Stimulated activated CD4-positive, alpha-beta T cell treated with anti-CD3 and anti-CD28 coated beads, Interleukin-1b, Interleukin-23, amount 100 ng/mL, for 24 hours (primary cell): ENCODE measurements at regions not wholly inside any gene's neighbourhood (a gene's known extent, or its start where the extent isn't known, plus 50 kb on each side); places are given as distances from the start of the nearest gene placed in this dataset.

Experiments used
- DNase-seq, 4 experiments: peaks; one replicate each; pipeline ENCODE4 v3.0.0-alpha.2; 2020; ENCODE audit warnings: low read depth in 4 of 4, low spot score in 1 of 4

- DNase-seq = no peak
Observed at GRCh38 chr4:179880756-179881155, 2362.4 kb upstream of the TENM3 start.

GRCh38 chr4:179894066-179894778 is 2349.0 kb upstream of the TENM3 start:
- no peak for DNase-seq

GRCh38 chr4:179919587-179919986 is 2323.6 kb upstream of the TENM3 start:
- DNase-seq = no peak

GRCh38 chr4:179927473-179927872 is 2315.7 kb upstream of the TENM3 start:
- no peak for DNase-seq

- no peak for DNase-seq
Observed at GRCh38 chr4:179941911-179942310, 2301.3 kb upstream of the TENM3 start.

GRCh38 chr4:179976777-179977176 is 2266.4 kb upstream of the TENM3 start:
- no peak for DNase-seq

GRCh38 chr4:179977378-179977777 is 2265.8 kb upstream of the TENM3 start:
- no peak for DNase-seq

GRCh38 chr4:179981161-179981560 is 2262.0 kb upstream of the TENM3 start:
- no peak for DNase-seq

- DNase-seq = no peak
Observed at GRCh38 chr4:179989975-179990374, 2253.2 kb upstream of the TENM3 start.

- DNase-seq = no peak
Observed at GRCh38 chr4:180009316-180009715, 2233.9 kb upstream of the TENM3 start.

- no peak for DNase-seq
Observed at GRCh38 chr4:180028682-180029081, 2214.5 kb upstream of the TENM3 start.

- no peak for DNase-seq
Observed at GRCh38 chr4:180031330-180031729, 2211.9 kb upstream of the TENM3 start.

GRCh38 chr4:180041576-180041975 is 2201.6 kb upstream of the TENM3 start:
- DNase-seq = no peak

GRCh38 chr4:180052629-180053028 is 2190.6 kb upstream of the TENM3 start:
- no peak for DNase-seq

- no peak for DNase-seq
Observed at GRCh38 chr4:180054291-180054690, 2188.9 kb upstream of the TENM3 start.

GRCh38 chr4:180057299-180057721 is 2185.9 kb upstream of the TENM3 start:
- DNase-seq = no peak

- DNase-seq = no peak
Observed at GRCh38 chr4:180057891-180058671, 2185.1 kb upstream of the TENM3 start.

- no peak for DNase-seq
Observed at GRCh38 chr4:180058691-180059215, 2184.4 kb upstream of the TENM3 start.

- no peak for DNase-seq
Observed at GRCh38 chr4:180059216-180059881, 2183.9 kb upstream of the TENM3 start.

- DNase-seq = no peak
Observed at GRCh38 chr4:180060159-180060889, 2182.9 kb upstream of the TENM3 start.

- no peak for DNase-seq
Observed at GRCh38 chr4:180081072-180081471, 2162.1 kb upstream of the TENM3 start.
